ENCODE measurements at regions not wholly inside any gene's neighbourhood (a gene's known extent, or its start where the extent isn't known, plus 50 kb on each side); places are given as distances from the start of the nearest gene placed in this dataset.
"Not testable (repeated sequence)": the region's sequence is repeated elsewhere in the genome, so short reads cannot be mapped to it uniquely, and the experiment has no call there.

- no peak for DNase-seq
These were observed 109.5 kb upstream of the KCND2 start for GRCh38 chr7:120163449-120163848.

DNA sequence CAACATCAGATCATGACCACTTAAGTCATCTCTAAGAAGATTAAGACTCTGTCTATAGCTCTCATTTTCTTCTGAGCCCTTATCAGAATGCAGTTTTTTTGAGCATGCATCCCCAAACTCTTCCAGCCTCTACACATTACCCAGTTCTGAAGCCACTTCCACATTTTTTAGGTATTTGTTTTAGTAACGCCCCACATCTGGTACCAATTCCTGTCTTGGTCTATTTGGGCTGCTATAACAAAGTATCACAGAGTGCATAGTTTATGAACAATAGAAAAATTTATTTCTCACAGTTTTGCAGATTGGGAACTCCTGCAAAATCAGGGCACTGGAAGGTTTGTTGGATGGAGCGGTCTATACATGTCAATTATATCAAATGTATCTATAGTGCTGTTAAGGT lies 107.7 kb upstream of the KCND2 start:
- no peak for DNase-seq

DNA sequence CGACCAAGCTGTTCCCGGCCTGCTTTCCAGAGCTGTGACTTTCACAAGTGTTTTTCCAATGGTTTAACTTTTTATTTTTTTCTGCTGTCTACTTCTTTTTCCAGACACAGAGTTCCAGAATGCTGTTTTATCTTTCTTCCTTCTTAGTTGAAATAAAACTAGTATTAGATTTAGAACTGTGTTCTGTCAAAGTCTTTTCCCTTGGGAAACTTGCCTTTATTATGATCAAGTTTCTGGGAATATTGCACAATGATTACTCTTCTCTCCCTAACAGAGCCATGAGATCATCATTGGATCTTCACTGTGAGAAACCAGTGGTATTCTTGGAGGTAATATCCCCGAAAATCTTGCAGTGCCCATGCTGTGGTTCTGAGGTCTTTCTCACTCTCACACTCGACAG lies 104.9 kb upstream of the KCND2 start:
- DNase-seq: no peak

- DNase-seq: no peak
These were observed 102.8 kb upstream of the KCND2 start for GRCh38 chr7:120169996-120170783.

DNA sequence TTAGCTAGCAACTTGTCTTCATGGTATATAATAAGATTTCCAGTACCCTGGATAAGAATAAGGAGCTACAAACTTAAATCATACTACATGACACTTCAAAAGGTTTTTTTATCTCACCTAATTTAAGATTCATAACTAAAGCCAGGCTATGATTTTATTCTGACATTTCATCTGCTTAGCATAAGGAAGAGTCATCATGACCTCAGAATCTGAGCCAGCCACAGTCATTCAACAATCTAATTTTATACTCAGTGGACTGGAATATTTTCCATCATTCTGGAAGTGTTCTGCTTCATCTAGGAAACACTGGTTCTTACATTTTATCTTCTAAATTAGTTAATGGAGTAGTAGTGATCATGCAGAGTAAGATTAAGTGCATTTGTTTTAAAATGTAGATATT lies 102.1 kb upstream of the KCND2 start:
- DNase-seq: no peak

DNA sequence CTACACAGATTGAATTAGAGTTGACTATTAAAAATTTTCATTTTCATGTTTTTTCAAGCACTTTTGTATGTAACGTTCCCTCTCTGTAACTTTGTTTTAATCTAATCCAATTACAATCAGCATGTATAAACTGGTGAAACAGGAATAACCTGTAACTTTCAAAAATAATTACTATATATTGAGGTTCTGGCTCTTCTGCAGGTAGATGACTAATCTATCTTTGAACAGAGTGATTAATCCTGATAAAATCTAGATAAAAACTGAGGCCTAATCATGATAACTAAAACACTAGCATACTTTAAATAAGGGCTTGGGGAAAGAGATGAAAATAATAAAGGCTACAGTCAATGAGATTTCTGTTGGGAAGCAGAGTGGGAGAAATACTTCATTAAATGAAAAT lies 101.6 kb upstream of the KCND2 start:
- no peak for DNase-seq

GRCh38 chr7:120180221-120180620 lies 92.8 kb upstream of the KCND2 start:
- no peak for DNase-seq

GRCh38 chr7:120181499-120181898 lies 91.5 kb upstream of the KCND2 start:
- DNase-seq: no peak

DNA sequence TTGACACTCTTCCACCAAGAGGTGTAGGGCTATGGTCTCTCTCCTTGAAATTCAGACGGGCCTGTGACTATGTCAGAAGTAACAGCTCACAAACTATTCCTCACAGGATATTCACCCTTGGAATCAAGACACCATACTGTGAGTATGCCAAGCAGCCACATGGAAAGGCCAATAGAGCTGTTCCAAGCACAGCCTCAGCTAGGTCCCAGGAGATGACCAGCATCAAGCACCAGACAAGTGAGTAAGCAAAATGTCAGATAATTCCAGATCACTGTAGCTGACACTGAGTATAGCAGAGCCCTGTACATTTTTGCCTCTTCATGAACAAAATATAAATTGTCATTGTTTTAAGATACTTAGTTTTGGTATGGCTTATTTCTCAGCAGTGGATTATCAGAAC lies 88.1 kb upstream of the KCND2 start:
- no peak for DNase-seq

GRCh38 chr7:120185940-120186682 lies 86.9 kb upstream of the KCND2 start:
- no peak for DNase-seq

DNA sequence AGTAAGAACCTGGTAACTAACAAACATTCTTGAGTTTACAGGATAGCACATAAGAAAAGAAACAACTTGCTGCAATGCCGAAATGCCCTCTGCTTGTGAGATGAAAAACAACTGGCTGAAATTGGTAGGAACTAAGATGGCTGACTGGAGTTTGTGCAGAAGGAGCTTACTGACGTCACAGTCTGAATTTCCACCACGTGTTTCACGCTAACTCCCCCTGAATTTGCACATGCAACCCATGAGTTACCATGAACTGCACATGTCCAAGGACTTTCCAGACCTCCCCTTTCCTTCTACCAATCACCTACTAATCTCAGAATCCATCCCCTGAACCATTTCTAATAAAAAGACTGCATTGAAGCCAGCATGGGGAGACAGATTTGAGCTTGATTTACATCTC lies 86.3 kb upstream of the KCND2 start:
- DNase-seq: no peak

DNA sequence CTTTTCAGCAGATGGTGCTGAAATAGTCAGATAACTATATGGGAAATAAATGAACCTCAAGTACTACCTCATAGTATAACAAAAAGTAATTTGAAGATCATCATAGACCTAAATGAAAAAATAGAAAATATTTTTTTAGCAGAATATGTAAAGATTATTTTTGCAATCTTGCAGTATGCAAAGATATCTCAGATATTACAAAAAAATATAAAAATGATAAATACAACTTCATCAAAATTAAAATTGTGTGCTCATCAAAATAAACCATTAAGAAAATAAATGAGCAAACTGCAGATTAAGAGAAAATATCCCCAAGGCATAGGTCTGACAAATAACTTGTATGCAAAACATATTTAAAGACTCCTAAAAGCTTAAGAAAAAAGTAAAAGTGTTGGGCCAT lies 83.4 kb upstream of the KCND2 start:
- DNase-seq: no peak

DNA sequence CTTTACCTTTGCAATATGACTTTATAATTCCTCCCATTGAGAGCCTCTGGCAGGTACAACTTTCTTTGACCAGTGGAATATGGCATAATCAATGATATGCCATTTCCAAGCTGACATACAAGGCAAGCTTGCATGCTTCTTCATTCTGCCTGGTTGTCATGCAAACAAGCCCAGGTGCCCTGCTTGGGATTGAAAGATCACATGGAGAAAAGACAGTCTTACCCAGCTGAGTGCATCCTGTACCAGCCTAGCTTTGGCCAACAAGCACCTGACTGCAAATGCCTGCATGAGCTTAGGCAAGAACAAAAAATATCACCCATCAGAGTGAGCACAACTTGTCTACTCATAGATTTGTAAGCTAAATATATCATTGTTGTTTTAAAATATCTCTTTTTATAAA lies 82.9 kb upstream of the KCND2 start:
- no peak for DNase-seq

DNA sequence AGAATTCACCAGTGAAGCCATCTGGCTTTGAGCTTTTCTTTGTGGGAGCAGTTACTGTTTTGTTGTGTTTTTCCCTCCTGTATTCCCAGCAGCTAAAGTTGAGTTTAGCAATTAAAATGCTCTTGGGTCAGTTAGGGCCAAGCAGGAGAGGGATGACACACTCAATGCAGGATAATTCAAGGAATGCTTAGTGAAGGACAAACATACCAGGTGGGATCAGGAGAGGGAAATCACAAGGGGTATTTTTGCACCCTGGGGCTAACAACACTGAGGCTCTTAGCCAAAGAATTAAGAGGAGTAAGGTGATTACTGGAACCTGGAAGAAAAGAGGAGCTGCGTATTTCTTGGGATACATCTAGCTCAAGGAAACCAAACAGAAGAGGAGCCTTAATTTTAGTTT lies 82.4 kb upstream of the KCND2 start:
- no peak for DNase-seq

- not testable (repeated sequence) for DNase-seq
These were observed 81.6 kb upstream of the KCND2 start for GRCh38 chr7:120191423-120191822.

GRCh38 chr7:120201290-120201689 lies 71.7 kb upstream of the KCND2 start:
- DNase-seq: no peak

DNA sequence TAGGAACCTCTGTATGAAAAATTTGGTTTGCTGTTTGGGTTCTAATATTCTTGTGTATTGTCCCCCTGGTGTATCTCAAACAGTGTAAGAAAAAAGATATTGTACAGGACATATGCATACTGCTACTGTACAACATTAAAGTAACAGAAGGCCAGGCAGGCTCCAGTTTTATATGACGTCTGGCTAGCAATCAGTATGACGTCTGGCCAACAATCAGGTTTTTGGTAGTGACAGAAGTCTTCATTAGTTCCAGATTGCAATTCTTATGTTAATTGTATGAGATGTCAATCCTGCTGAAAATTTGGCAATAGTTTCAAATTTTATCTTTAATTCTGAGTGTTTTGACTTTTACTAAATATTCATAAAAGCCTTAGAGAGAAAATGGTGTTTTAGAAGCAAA lies 67.9 kb upstream of the KCND2 start:
- no peak for DNase-seq

GRCh38 chr7:120207037-120207436 lies 65.9 kb upstream of the KCND2 start:
- no peak for DNase-seq

DNA sequence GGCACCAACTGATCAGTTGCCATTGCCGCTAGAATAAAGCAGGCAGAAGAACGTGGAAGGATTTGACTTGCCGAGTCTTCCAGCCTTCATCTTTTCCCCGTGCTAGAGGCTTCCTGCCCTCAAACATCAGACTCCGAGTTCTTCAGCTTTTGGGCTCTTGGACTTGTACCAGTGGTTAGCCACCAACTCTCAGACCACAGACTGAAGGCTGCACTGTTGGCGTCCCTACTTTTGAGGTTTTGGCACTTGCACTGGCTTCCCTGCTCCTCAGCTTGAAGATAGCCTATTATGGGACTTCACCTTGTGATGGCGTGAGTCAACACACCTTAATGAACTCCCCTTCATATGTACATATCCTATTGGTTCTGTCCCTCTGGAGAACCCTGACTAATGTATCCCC lies 57.3 kb upstream of the KCND2 start:
- no peak for DNase-seq

DNA sequence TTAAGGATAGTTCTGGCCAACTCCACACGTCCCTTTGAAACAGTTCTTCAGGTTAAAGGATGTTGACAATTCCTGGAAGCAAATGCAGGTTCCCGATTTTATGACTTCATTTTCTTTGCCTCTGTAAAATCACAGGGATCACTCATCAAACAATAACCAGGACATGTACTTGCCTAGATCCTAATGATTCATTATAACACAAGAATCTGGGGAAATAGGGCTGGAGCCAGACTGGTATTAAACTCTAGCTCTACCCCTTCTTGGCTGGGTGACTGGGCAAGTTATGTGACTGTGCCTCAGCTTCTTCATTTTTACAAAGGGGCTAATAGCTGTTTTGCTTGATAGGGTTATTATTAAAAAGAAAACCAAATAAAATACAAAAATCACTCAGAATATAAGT lies 56.0 kb upstream of the KCND2 start:
- DNase-seq: no peak

- DNase-seq: no peak
These were observed 54.3 kb upstream of the KCND2 start for GRCh38 chr7:120218712-120219111.

GRCh38 chr7:120221666-120222065 lies 51.3 kb upstream of the KCND2 start:
- DNase-seq: no peak

All from suppressor macrophage treated with lipopolysaccharide for 4 hours (primary cell).